ENCODE measurements at regions not wholly inside any gene's neighbourhood (a gene's known extent, or its start where the extent isn't known, plus 50 kb on each side); places are given as distances from the start of the nearest gene placed in this dataset.

DNA sequence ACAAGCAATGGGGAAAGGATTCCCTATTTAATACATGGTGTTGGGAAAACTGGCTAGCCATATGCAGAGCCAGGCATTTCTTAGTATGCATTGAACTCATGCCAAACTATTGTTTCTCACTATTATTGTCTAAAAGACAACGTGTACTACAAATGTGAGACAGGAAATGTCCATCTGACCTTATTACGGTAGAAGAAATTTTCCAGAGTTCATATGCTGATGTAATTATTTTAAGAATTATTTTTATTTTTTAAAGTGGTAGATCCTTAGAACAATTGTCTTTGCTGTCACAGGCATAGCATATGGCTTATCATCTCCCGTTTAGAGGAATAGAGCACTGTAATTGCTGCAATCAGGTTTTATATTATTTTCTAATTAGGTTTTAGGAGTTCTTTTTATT lies 75.2 kb upstream of the S1PR1 start:
- TF ChIP-seq, protein P1, sequence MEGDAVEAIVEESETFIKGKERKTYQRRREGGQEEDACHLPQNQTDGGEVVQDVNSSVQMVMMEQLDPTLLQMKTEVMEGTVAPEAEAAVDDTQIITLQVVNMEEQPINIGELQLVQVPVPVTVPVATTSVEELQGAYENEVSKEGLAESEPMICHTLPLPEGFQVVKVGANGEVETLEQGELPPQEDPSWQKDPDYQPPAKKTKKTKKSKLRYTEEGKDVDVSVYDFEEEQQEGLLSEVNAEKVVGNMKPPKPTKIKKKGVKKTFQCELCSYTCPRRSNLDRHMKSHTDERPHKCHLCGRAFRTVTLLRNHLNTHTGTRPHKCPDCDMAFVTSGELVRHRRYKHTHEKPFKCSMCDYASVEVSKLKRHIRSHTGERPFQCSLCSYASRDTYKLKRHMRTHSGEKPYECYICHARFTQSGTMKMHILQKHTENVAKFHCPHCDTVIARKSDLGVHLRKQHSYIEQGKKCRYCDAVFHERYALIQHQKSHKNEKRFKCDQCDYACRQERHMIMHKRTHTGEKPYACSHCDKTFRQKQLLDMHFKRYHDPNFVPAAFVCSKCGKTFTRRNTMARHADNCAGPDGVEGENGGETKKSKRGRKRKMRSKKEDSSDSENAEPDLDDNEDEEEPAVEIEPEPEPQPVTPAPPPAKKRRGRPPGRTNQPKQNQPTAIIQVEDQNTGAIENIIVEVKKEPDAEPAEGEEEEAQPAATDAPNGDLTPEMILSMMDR (conservative IDR thresholded peaks at IDR 0.05; ENCODE audit: low read length): no peak
- no peak for TF ChIP-seq EZH2phosphoT487 (IDR thresholded peaks at IDR 0.05; ENCODE audit: borderline replicate concordance, low read depth, low read length)
